NCI-H510A (cell line): ENCODE measurements at regions not wholly inside any gene's neighbourhood (a gene's known extent, or its start where the extent isn't known, plus 50 kb on each side); places are given as distances from the start of the nearest gene placed in this dataset.

ENCODE experiments used
- DNase-seq: peaks from one replicate; lab custom pipeline; 2025; lab: John Stamatoyannopoulos, UW

- DNase-seq: no peak
These were observed 450.8 kb downstream of the USP25 start for GRCh38 chr21:16180614-16181013.

- DNase-seq: no peak
These were observed 451.2 kb downstream of the USP25 start for GRCh38 chr21:16181018-16181417.

- no peak for DNase-seq
These were observed 456.0 kb downstream of the USP25 start for GRCh38 chr21:16185766-16186165.

GRCh38 chr21:16186742-16187141, 457.0 kb downstream of the USP25 start:
- DNase-seq: no peak

- DNase-seq: no peak
These were observed 458.0 kb downstream of the USP25 start for GRCh38 chr21:16187603-16188301.

GRCh38 chr21:16192902-16193301, 463.1 kb downstream of the USP25 start:
- DNase-seq: no peak

- DNase-seq: no peak
These were observed 463.8 kb downstream of the USP25 start for GRCh38 chr21:16193496-16194094.

GRCh38 chr21:16194095-16194787, 464.5 kb downstream of the USP25 start:
- DNase-seq: no peak

- no peak for DNase-seq
These were observed 465.2 kb downstream of the USP25 start for GRCh38 chr21:16194788-16195537.

- DNase-seq: no peak
These were observed 465.7 kb downstream of the USP25 start for GRCh38 chr21:16195538-16195910.

- no peak for DNase-seq
These were observed 466.2 kb downstream of the USP25 start for GRCh38 chr21:16196001-16196400.

- DNase-seq: no peak
These were observed 468.8 kb downstream of the USP25 start for GRCh38 chr21:16198546-16198945.

GRCh38 chr21:16199539-16199938, 469.8 kb downstream of the USP25 start:
- DNase-seq: no peak

GRCh38 chr21:16201718-16202117, 471.9 kb downstream of the USP25 start:
- DNase-seq: no peak

- DNase-seq: no peak
These were observed 475.7 kb downstream of the USP25 start for GRCh38 chr21:16205527-16205926.

- DNase-seq: no peak
These were observed 481.8 kb downstream of the USP25 start for GRCh38 chr21:16211339-16212303.

GRCh38 chr21:16213518-16213917, 483.7 kb downstream of the USP25 start:
- DNase-seq: no peak

- DNase-seq: no peak
These were observed 485.4 kb downstream of the USP25 start for GRCh38 chr21:16215193-16215592.

- no peak for DNase-seq
These were observed 485.9 kb downstream of the USP25 start for GRCh38 chr21:16215663-16216183.

- no peak for DNase-seq
These were observed 486.6 kb downstream of the USP25 start for GRCh38 chr21:16216288-16216962.
